ENCODE measurements at regions not wholly inside any gene's neighbourhood (a gene's known extent, or its start where the extent isn't known, plus 50 kb on each side); places are given as distances from the start of the nearest gene placed in this dataset.
"Not testable (repeated sequence)": the region's sequence is repeated elsewhere in the genome, so short reads cannot be mapped to it uniquely, and the experiment has no call there.

DNA sequence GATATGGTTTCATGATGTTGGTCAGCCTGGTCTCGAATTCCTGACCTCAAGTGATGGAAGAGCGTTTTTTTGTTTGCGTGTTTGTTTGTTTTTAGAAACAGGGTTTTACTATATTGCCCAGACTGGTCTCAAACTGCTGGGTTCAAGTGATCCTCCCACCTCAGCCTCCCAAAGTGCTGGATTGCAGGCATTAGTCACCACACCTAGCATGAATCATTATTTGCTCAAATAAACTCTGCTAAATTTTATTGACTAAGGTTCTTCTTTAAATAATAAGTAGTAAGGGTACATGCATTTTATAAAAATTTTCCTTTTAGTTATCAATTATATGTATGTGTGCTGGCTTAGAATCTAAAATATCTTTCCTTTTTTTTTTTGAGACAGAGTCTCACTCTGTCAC lies 52.9 kb downstream of the ZBTB9 start:
- no peak for DNase-seq

DNA sequence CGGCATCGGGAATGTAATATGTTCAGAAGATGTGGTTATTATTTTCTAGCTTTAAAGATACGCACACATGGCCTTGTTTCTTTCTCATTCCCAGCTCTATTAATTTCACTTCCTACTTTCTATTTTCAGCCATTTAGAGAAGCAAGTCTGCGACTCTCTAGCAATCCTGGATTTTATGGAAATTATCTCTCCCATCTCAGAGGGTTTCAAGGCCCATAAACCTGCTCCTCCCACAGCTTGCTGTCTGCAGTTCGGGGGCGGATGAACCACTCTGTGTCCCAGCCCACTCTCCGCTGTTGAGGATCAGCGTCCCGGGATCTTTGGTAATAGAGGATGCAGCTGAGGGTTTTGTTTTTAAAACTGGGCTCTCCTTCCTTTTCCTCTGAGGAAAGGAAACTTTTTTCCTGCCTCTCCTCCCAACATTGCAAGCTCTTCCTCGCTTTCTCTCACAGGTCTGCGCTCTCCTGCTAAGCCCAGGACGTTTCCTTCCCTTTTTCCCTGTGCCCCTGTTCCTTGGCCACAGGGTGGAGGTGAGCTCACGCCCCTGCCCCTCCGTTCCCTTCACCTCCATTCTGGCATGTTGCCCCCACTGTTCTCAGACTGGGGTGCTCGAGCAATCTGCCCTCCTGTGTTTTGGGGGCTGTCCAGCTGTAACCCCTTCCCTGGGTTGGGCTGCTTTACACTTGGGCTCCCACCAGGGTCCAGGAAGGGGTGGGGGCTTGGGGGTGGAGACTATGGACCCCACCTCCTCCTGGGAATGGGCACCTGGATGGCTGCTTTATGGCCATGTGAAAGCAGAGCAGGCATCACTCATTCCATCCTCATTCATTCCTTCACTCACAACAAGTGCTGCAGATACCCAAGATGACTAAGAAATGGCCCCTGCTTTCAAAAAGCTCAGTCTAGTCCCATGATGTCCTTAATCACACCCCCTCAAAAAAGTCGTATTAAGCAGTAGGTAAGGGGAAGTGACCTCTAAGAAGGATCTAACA lies 54.9 kb downstream of the ZBTB9 start:
- DNase-seq: peak; percentile 8

DNA sequence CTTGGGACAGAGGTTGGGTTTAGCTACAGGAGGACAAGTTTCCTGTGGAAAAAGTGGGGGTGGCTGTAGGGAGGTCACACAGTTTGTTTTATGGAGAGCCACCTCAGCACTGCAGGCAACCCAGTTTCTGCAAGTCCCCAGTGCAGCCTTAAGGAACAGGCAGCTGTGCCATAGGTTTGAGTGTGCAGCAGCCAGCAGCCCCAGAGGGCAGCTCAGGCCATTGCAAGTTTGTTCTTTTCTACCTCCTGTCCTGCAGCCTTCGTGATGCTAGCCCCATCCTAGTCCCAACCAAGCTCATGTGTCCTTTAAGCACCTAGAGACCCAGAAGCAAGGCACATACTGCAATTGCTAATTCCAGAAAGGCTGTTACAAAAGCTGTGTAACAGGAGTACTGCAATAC lies 58.8 kb downstream of the ZBTB9 start:
- DNase-seq: no peak

DNA sequence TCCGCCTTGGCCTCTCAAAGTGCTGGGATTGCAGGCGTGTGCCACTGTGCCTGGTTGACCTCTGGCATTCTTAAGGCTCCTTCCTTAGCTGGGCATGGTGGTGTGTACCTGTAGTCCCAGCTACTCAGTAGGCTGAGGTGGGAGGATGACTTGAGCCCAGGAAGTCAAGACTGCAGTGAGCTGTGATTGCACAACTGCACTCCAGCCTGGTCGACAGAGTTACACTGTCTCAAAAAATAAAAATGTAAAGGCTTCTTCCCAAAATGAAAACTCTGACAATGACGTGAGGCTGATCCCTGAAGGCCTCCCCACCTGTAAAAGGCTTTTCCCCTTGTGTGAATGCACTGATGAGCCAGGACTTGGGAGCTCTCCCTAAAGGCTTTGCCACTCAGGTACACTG lies 62.4 kb downstream of the ZBTB9 start:
- DNase-seq: no peak

DNA sequence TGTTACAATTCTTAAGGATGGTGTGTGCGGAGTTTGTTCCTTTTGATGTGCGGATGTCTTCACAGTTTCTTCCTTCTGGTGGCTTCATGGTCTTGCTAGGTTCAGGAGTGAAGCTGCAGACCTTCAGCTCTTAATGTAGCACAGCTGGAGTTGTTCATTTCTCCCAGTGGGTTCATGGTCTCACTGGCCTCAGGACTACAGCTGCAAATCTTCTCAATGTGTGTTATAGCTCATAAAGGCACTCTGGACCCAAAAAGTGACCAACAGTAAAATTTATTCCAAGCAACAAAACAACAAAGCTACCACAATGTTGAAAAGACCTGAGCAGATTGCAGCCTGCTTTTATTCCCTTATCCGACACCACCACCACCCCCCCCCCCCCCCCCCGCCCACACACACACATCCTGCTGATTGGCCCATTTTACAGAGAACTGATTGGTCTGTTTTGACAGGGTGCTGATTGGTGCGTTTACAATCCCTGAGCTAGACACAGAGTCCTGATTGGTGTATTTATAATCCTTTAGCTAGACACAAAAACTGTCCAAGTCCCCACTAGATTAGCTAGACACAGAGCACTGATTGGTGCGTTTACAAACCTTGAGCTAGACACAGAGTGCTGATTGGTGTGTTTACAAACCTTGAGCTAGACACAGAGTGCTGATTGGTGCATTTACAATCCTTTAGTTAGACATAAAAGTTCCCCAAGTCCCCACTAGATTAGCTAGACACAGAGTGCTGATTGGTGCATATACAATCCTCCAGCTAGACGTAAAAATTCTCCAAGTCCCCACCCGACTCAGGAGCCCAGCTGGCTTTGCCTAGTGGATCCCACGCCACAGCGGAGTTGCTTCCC lies 59.2 kb downstream of the BAK1 start:
- not testable (repeated sequence) for DNase-seq

DNA sequence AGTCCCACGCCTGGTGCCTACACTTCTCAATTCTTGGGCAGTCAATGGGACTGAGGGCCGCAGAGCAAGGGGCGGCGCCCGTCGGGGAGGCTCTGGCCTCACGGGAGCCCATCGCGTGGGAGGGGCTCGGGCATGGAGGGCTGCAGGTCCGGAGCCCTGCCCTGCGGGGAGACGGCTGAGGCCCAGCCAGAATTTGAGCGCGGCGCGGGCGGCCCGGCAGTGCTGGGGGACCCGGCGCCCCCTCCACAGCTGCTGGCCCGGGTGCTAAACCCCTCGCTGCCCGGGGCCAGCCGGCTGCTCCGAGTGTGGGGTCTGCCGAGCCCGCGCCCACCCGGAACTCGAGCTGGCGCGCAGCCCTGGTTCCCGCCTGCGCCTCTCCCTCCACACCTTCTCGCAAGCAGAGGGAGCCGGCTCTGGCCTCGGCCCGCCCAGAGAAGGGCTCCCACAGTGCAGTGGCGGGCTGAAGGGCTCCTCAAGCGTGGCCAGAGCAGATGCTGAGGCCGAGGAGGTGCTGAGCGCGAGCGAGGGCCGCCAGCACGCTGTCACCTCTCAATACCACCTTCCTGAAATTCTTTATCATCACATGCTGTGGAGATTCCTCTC lies 58.5 kb downstream of the BAK1 start:
- DNase-seq: no peak

All from tongue (tissue), 1 donor.